ENCODE measurements at regions not wholly inside any gene's neighbourhood (a gene's known extent, or its start where the extent isn't known, plus 50 kb on each side); places are given as distances from the start of the nearest gene placed in this dataset.

DNA sequence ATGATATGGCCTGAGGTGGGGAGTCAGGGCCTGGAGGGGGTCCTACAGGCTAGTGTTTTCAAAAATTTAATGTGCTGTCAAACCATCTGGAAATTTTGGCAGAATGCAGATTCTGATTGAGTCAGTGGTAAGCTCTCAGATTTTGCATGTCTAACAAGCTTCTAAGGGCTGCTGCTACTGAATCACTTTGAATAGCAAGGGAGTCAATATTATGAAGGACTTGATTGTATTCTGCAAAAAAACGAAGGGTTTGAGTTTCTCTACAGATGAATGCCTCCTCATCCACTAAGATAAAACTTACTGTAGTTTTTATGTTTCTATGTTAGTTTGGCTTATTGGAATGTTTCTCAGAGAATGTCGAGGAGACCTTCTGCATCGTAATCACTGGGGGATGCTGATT is 179.5 kb downstream of the TMEM38B start (continued):
- no peak for TF ChIP-seq GABPA (IDR thresholded peaks at IDR 0.05 in 1 of 2, conservative IDR thresholded peaks at IDR 0.05 in 1 of 2)
- TF ChIP-seq EGR1 (IDR thresholded peaks at IDR 0.05; ENCODE audit: low read depth in 2 of 2): no peak
- TF ChIP-seq FOXA1 (IDR thresholded peaks at IDR 0.05): no peak
- no peak for TF ChIP-seq JUND (IDR thresholded peaks at IDR 0.05)
- no peak for TF ChIP-seq SP1 (IDR thresholded peaks at IDR 0.05)
- no peak for TF ChIP-seq CTCF (IDR thresholded peaks at IDR 0.05; ENCODE audit: low read depth, low read length, missing input control)

GRCh38 chr9:105877721-105878120 is 183.4 kb downstream of the TMEM38B start:
- Histone ChIP-seq H3K9me3 (ENCODE audit: control insufficient read depth in 4 of 4, low read length in 3 of 4) (no peaks in the 10 kb centered on the region), H3K27me3 (ENCODE audit: control insufficient read depth in 4 of 4, insufficient read depth in 4 of 4, low read length in 3 of 4) (peaks cover 0 to 2% (median 0%) of the 10 kb centered on the region in 4 donors), H3K4me3 (ENCODE audit: low read depth in 1 of 3, low read length in 3 of 3) (no peak overlapping the region), H3K36me3 (ENCODE audit: control insufficient read depth in 4 of 4, insufficient read depth in 3 of 4, low read depth in 1 of 4, low read length in 3 of 4) (no peaks in the 10 kb centered on the region), H3K27ac (ENCODE audit: low read depth in 1 of 2, low read length in 2 of 2) (no peak overlapping the region), H3K9ac (ENCODE audit: low read depth in 1 of 2, low read length in 2 of 2) (no peak overlapping the region), H3K4me1 (ENCODE audit: control insufficient read depth in 4 of 4, insufficient read depth in 4 of 4, low read length in 3 of 4) (no peaks in the 10 kb centered on the region)
- DNase-seq (ENCODE audit: low spot score): no peak
- 85% methylated on average over 1 of the region's 1 CpG for WGBS
- TF ChIP-seq, protein P1, sequence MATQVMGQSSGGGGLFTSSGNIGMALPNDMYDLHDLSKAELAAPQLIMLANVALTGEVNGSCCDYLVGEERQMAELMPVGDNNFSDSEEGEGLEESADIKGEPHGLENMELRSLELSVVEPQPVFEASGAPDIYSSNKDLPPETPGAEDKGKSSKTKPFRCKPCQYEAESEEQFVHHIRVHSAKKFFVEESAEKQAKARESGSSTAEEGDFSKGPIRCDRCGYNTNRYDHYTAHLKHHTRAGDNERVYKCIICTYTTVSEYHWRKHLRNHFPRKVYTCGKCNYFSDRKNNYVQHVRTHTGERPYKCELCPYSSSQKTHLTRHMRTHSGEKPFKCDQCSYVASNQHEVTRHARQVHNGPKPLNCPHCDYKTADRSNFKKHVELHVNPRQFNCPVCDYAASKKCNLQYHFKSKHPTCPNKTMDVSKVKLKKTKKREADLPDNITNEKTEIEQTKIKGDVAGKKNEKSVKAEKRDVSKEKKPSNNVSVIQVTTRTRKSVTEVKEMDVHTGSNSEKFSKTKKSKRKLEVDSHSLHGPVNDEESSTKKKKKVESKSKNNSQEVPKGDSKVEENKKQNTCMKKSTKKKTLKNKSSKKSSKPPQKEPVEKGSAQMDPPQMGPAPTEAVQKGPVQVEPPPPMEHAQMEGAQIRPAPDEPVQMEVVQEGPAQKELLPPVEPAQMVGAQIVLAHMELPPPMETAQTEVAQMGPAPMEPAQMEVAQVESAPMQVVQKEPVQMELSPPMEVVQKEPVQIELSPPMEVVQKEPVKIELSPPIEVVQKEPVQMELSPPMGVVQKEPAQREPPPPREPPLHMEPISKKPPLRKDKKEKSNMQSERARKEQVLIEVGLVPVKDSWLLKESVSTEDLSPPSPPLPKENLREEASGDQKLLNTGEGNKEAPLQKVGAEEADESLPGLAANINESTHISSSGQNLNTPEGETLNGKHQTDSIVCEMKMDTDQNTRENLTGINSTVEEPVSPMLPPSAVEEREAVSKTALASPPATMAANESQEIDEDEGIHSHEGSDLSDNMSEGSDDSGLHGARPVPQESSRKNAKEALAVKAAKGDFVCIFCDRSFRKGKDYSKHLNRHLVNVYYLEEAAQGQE (IDR thresholded peaks at IDR 0.05): no peak
- no peak for TF ChIP-seq HNF4G (IDR thresholded peaks at IDR 0.05)
- TF ChIP-seq FOXA1 (IDR thresholded peaks at IDR 0.05): no peak
- no peak for TF ChIP-seq GABPA (IDR thresholded peaks at IDR 0.05 in 1 of 2, conservative IDR thresholded peaks at IDR 0.05 in 1 of 2)
- TF ChIP-seq, protein P2, sequence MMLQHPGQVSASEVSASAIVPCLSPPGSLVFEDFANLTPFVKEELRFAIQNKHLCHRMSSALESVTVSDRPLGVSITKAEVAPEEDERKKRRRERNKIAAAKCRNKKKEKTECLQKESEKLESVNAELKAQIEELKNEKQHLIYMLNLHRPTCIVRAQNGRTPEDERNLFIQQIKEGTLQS (IDR thresholded peaks at IDR 0.05): no peak
- TF ChIP-seq TAF1 (conservative IDR thresholded peaks at IDR 0.05): no peak
- no peak for TF ChIP-seq RAD21 (IDR thresholded peaks at IDR 0.05)
- no peak for TF ChIP-seq EGR1 (IDR thresholded peaks at IDR 0.05; ENCODE audit: low read depth in 2 of 2)
- TF ChIP-seq JUND (IDR thresholded peaks at IDR 0.05): no peak
- TF ChIP-seq, protein P3, sequence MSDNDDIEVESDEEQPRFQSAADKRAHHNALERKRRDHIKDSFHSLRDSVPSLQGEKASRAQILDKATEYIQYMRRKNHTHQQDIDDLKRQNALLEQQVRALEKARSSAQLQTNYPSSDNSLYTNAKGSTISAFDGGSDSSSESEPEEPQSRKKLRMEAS (IDR thresholded peaks at IDR 0.05): no peak
- no peak for TF ChIP-seq HNF4A (conservative IDR thresholded peaks at IDR 0.05)
- no peak for TF ChIP-seq FOXA2 (IDR thresholded peaks at IDR 0.05)
- no peak for TF ChIP-seq SP1 (IDR thresholded peaks at IDR 0.05)
- no peak for TF ChIP-seq YY1 (IDR thresholded peaks at IDR 0.05)
- no peak for TF ChIP-seq CTCF (IDR thresholded peaks at IDR 0.05; ENCODE audit: low read depth, low read length, missing input control)
- TF ChIP-seq NR2F2 (IDR thresholded peaks at IDR 0.05): no peak
- TF ChIP-seq RXRA (IDR thresholded peaks at IDR 0.05): no peak

Measured in liver (tissue), 8 donors.